ENCODE measurements at regions not wholly inside any gene's neighbourhood (a gene's known extent, or its start where the extent isn't known, plus 50 kb on each side); places are given as distances from the start of the nearest gene placed in this dataset.

DNA sequence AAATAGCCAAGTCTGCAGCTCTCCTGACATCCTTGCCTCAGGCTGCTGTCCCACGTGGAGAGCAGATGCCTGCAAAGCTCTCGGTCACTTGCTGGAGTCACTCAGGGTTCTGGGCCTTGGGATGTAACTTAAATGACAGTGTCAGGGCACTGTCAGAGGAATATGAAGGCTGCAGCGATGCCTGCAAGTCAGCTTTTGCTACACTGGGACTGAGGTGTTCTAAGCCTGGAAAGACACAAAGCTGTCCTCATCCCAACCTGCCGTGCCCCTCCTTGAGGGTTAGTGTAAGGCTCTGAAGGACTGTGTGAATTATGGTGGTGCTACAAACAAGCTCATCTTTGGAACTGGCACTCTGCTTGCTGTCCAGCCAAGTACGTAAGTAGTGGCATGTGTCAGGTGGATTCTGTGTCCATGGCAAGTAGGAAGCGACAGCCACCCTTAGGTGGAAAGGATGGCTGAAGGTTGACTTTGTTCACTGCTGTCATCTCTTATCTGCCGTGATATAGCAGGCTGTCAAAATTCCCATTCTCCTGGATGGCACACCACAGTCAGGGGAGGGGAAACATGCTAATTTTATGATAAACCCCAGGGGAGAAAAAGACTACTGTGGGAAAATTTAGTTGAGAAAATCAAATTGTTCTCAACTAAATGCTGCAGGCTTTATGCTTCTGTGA, 79.9 kb downstream of the DAD1 start:
- no peak for TF ChIP-seq POLR2A (IDR thresholded peaks at IDR 0.05)
- Histone ChIP-seq H3K4me1 (peaks cover 0 to 41% (median 32%) of the 10 kb centered on the region in 4 donors), H3K27me3 (no peaks in the 10 kb centered on the region), H3K9me3 (no peaks in the 10 kb centered on the region), H3K36me3 (no peaks in the 10 kb centered on the region), H3K27ac (peak overlapping the region in 2 of 5 donors; percentile 33 to 45), H3K4me3 (no peak overlapping the region)
- intact Hi-C loops (cut with DNase I; ENCODE audit: low total_unique reads), result no loop called here
- WGBS, 5 donors, result 75 to 80% (median 77%) methylated on average over 7 of the region's 7 CpGs
- DNase-seq, result no peak

DNA sequence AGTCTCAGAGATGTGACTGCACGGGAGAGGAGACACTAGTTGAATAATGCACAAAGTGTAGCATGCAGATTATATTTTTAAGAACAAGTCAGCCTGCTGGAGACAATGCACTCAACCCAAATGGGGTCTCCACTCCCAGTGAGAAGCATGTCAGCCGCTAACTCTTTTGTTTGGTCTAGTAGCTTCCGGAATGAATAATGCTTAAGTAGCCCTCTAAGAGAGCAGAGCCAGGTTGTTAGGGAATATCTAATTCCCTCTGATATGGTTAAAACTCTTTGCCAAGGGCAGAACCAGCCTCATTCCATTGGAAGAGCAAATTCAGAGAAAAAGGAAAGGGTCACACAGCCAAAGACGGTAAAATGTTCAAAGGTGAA, 80.4 kb downstream of the DAD1 start:
- no peak for DNase-seq
- 61 to 71% (median 63%) methylated on average over 4 of the region's 4 CpGs for WGBS, 5 donors
- Histone ChIP-seq H3K9me3 (no peaks in the 10 kb centered on the region), H3K4me3 (no peak overlapping the region), H3K36me3 (no peaks in the 10 kb centered on the region), H3K4me1 (peaks cover 0 to 36% (median 28%) of the 10 kb centered on the region in 4 donors), H3K27me3 (no peaks in the 10 kb centered on the region), H3K27ac (peak overlapping the region in 1 of 5 donors; percentile 33)
- intact Hi-C loops (cut with DNase I; ENCODE audit: low total_unique reads), result no loop called here
- no peak for TF ChIP-seq POLR2AphosphoS5 (IDR thresholded peaks at IDR 0.05)
- TF ChIP-seq, protein P1, sequence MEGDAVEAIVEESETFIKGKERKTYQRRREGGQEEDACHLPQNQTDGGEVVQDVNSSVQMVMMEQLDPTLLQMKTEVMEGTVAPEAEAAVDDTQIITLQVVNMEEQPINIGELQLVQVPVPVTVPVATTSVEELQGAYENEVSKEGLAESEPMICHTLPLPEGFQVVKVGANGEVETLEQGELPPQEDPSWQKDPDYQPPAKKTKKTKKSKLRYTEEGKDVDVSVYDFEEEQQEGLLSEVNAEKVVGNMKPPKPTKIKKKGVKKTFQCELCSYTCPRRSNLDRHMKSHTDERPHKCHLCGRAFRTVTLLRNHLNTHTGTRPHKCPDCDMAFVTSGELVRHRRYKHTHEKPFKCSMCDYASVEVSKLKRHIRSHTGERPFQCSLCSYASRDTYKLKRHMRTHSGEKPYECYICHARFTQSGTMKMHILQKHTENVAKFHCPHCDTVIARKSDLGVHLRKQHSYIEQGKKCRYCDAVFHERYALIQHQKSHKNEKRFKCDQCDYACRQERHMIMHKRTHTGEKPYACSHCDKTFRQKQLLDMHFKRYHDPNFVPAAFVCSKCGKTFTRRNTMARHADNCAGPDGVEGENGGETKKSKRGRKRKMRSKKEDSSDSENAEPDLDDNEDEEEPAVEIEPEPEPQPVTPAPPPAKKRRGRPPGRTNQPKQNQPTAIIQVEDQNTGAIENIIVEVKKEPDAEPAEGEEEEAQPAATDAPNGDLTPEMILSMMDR (IDR thresholded peaks at IDR 0.05), result no peak
- no peak for TF ChIP-seq EP300 (IDR thresholded peaks at IDR 0.05)
- TF ChIP-seq POLR2A (IDR thresholded peaks at IDR 0.05), result no peak

DNA sequence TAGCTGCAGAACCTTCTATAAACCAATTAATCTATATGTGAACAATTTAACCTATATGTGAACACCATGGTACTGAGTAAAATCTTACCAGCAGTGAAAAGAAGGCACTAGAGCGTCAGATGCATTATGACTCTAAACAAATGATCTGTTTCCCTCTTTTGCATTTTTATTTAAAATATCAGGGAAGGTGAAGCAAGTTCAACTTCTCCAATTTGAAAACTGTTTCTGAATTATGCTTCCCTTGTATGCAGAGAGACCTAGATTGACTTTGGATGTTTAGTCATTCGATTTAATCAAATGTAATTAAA, 80.9 kb downstream of the DAD1 start:
- Histone ChIP-seq H3K36me3 (no peaks in the 10 kb centered on the region), H3K27ac (peak overlapping the region in 1 of 5 donors; percentile 15), H3K27me3 (no peaks in the 10 kb centered on the region), H3K4me1 (peaks cover 0 to 31% (median 23%) of the 10 kb centered on the region in 4 donors), H3K4me3 (no peak overlapping the region), H3K9me3 (no peaks in the 10 kb centered on the region)
- intact Hi-C loops (cut with DNase I; ENCODE audit: low total_unique reads), result no loop called here
- no peak for DNase-seq
- TF ChIP-seq POLR2A (IDR thresholded peaks at IDR 0.05), result no peak
- TF ChIP-seq POLR2AphosphoS5 (IDR thresholded peaks at IDR 0.05), result no peak
- TF ChIP-seq, protein P1 (IDR thresholded peaks at IDR 0.05), result no peak
- no peak for TF ChIP-seq EP300 (IDR thresholded peaks at IDR 0.05)
- WGBS, 5 donors, result 69 to 82% (median 72%) methylated on average over 2 of the region's 2 CpGs

DNA sequence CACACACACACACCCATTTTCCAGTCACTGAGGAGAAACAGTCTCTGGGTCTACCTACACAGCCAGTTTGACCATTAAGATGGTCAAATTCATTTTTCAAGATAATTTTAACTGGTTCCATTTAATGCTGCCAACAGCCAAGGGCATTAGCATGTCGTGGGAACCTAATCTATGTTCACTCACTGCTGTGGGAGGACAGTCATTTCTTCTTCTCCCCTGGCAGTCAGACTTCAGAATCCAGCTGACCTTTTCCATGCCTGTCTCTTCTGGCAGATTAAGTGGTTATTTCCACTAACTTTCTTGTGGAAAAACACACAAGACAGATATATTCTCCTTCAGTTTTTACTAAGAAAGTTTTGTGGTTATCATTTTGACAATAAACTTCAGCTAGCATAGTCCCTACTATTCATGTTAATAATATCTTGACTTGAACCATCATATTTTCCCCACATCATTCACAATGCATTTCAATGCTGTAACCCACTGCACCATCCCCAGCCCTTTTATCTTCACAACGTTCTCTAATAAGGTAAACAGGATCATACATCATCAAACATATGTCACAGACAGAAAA, 82.2 kb downstream of the DAD1 start:
- H3K27me3 ChIP-seq, result no peaks in the 10 kb centered on the region
- DNase-seq, result no peak
- H3K36me3 ChIP-seq, result no peaks in the 10 kb centered on the region
- TF ChIP-seq EP300 (IDR thresholded peaks at IDR 0.05), result no peak
- TF ChIP-seq, protein P1 (IDR thresholded peaks at IDR 0.05), result no peak
- no peak for TF ChIP-seq POLR2A (IDR thresholded peaks at IDR 0.05)
- no peak for TF ChIP-seq POLR2AphosphoS5 (IDR thresholded peaks at IDR 0.05)
- H3K4me1 ChIP-seq, result peaks cover 0 to 29% (median 18%) of the 10 kb centered on the region in 4 donors
- intact Hi-C loops (cut with DNase I; ENCODE audit: low total_unique reads), result no loop called here
- H3K4me3 ChIP-seq, result no peak overlapping the region
- H3K9me3 ChIP-seq, result no peaks in the 10 kb centered on the region
- WGBS, 5 donors, result 44 to 55% (median 49%) methylated on average over 2 of the region's 2 CpGs
- peak overlapping the region in 1 of 5 donors; percentile 55 for H3K27ac ChIP-seq

DNA sequence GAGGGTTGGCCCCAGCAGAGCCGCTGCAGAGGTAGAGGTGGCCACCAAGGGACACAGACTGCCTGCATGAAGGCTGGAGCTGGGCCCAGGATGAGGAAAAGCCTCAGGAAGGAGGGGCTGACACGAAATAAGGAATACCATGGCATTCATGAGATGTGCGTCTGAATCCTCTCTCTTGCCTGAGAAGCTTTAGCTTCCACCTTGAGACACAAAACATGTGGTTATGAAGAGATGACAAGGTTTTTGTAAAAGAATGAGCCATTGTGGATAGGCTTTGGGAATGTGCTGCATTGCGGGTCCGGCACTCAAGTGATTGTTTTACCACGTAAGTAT, 82.7 kb downstream of the DAD1 start:
- H3K27me3 ChIP-seq, result no peaks in the 10 kb centered on the region
- intact Hi-C loops (cut with DNase I; ENCODE audit: low total_unique reads), result no loop called here
- WGBS, 5 donors, result 87 to 91% (median 89%) methylated on average over 6 of the region's 6 CpGs
- H3K36me3 ChIP-seq, result no peaks in the 10 kb centered on the region
- H3K4me3 ChIP-seq, result no peak overlapping the region
- no peaks in the 10 kb centered on the region for H3K9me3 ChIP-seq
- peak overlapping the region in 2 of 5 donors; percentile 10 to 55 for H3K27ac ChIP-seq
- peaks cover 0 to 34% (median 20%) of the 10 kb centered on the region in 4 donors for H3K4me1 ChIP-seq
- TF ChIP-seq, protein P1 (IDR thresholded peaks at IDR 0.05), result no peak
- no peak for DNase-seq
